HepG2 (cell line): ENCODE measurements at regions not wholly inside any gene's neighbourhood (a gene's known extent, or its start where the extent isn't known, plus 50 kb on each side); places are given as distances from the start of the nearest gene placed in this dataset.

Experiments used
- ELK4 ChIP-seq: sonication (generic); formaldehyde crosslinking; IDR thresholded peaks from 2 replicates; pipeline ENCODE4 v1.9.0; 2021; ENCODE audit warnings: missing genetic modification reagents, borderline replicate concordance
- FOXO4 ChIP-seq: sonication (generic); formaldehyde crosslinking; conservative IDR thresholded peaks from 2 replicates; pipeline ENCODE4 v1.8.1; 2023; ENCODE audit warnings: missing genetic modification reagents
- KLF12 ChIP-seq: sonication (generic); formaldehyde crosslinking; IDR thresholded peaks from 2 replicates; pipeline ENCODE4 v1.4.0; 2020; ENCODE audit warnings: missing genetic modification reagents, borderline replicate concordance
- REL ChIP-seq: sonication (generic); formaldehyde crosslinking; conservative IDR thresholded peaks from 2 replicates; pipeline ENCODE4 v1.8.0; 2022; ENCODE audit warnings: mild to moderate bottlenecking, missing genetic modification reagents, moderate library complexity
- SETDB1 ChIP-seq: sonication (generic); formaldehyde crosslinking; IDR thresholded peaks from 2 replicates; pipeline ENCODE4 v1.5.1; 2020; ENCODE audit warnings: missing genetic modification reagents, mild to moderate bottlenecking, borderline replicate concordance
- TCF7L2 ChIP-seq: IDR thresholded peaks from 2 replicates; pipeline ENCODE4 v1.6.1; 2011; ENCODE audit warnings: mild to moderate bottlenecking, low read depth, low read length, moderate library complexity
- TEF ChIP-seq: sonication (generic); formaldehyde crosslinking; IDR thresholded peaks from 2 replicates; pipeline ENCODE4 v1.5.0; 2020; ENCODE audit warnings: missing genetic modification reagents
- TFDP1 ChIP-seq: IDR thresholded peaks from 2 replicates; pipeline ENCODE4 v1.6.1; 2016; ENCODE audit warnings: missing compliant biosample characterization, missing genetic modification reagents, borderline replicate concordance
- ZKSCAN8 ChIP-seq: IDR thresholded peaks from 2 replicates; pipeline ENCODE4 v1.6.1; 2016; ENCODE audit warnings: borderline replicate concordance, missing genetic modification reagents, missing compliant biosample characterization
- ZNF337 ChIP-seq: sonication (generic); formaldehyde crosslinking; IDR thresholded peaks from 2 replicates; pipeline ENCODE4 v1.5.1; 2020; ENCODE audit warnings: missing genetic modification reagents, low read depth, mild to moderate bottlenecking, borderline replicate concordance
- ZNF350 ChIP-seq: sonication (generic); formaldehyde crosslinking; IDR thresholded peaks from 2 replicates; pipeline ENCODE4 v1.4.0; 2020; ENCODE audit warnings: mild to moderate bottlenecking, low read depth, missing genetic modification reagents, borderline replicate concordance
- ZNF547 ChIP-seq: sonication (generic); formaldehyde crosslinking; IDR thresholded peaks from 2 replicates; pipeline ENCODE4 v1.5.1; 2020; ENCODE audit warnings: mild to moderate bottlenecking, missing genetic modification reagents
- ZNF597 ChIP-seq: sonication (generic); formaldehyde crosslinking; IDR thresholded peaks from 2 replicates; pipeline ENCODE4 v1.5.0; 2020; ENCODE audit warnings: missing genetic modification reagents
- ZNF710 ChIP-seq: sonication (generic); formaldehyde crosslinking; IDR thresholded peaks from 2 replicates; pipeline ENCODE4 v1.5.0; 2020; ENCODE audit warnings: mild to moderate bottlenecking, missing genetic modification reagents, borderline replicate concordance
- ZSCAN12 ChIP-seq: sonication (generic); formaldehyde crosslinking; IDR thresholded peaks from 2 replicates; pipeline ENCODE4 v1.9.0; 2021; ENCODE audit warnings: mild to moderate bottlenecking, missing genetic modification reagents
- ZSCAN22 ChIP-seq: sonication (generic); formaldehyde crosslinking; IDR thresholded peaks from 2 replicates; pipeline ENCODE4 v1.4.0; 2020; ENCODE audit warnings: mild to moderate bottlenecking, missing genetic modification reagents

- TF ChIP-seq ZNF597 (CRISPR knock-in tag) (no peak), ZNF547 (CRISPR knock-in tag) (no peak), FOXO4 (no peak), ZNF350 (CRISPR knock-in tag) (peak; percentile 39; the same call in 1 of the 2 replicates), ELK4 (CRISPR knock-in tag) (no peak), KLF12 (CRISPR knock-in tag) (no peak), ZNF337 (CRISPR knock-in tag) (no peak), ZSCAN22 (no peak), REL (CRISPR knock-in tag) (0 out of 2 replicates have a peak, but pooled peaks have one; percentile 16), TFDP1 (CRISPR knock-in tag) (peak; percentile 54; the same call in 1 of the 2 replicates), ZSCAN12 (CRISPR knock-in tag) (no peak), SETDB1 (CRISPR knock-in tag) (no peak), ZKSCAN8 (CRISPR knock-in tag) (peak; percentile 76), TCF7L2 (no peak), TEF (CRISPR knock-in tag) (no peak), ZNF710 (CRISPR knock-in tag) (peak; percentile 70; the same call in 1 of the 2 replicates)
Measured at GRCh38 chr3:187997946-187998561, 155.9 kb upstream of the LPP start (continued).
